NCI-H2196 (cell line): ENCODE measurements at regions not wholly inside any gene's neighbourhood (a gene's known extent, or its start where the extent isn't known, plus 50 kb on each side); places are given as distances from the start of the nearest gene placed in this dataset.
"Not testable (repeated sequence)": the region's sequence is repeated elsewhere in the genome, so short reads cannot be mapped to it uniquely, and the experiment has no call there.

ENCODE experiments used
- DNase-seq: peaks from one replicate; lab custom pipeline; 2025; ENCODE audit not compliant: unreplicated experiment; lab: John Stamatoyannopoulos, UW

- no peak for DNase-seq
Observed at GRCh38 chr13:22776394-22777186, 404.2 kb upstream of the SGCG start.

GRCh38 chr13:22777207-22777606 lies 403.6 kb upstream of the SGCG start:
- no peak for DNase-seq

- DNase-seq: no peak
Observed at GRCh38 chr13:22789027-22789593, 391.7 kb upstream of the SGCG start.

GRCh38 chr13:22789916-22790315 lies 390.9 kb upstream of the SGCG start:
- DNase-seq: no peak

GRCh38 chr13:22793598-22794134 lies 387.1 kb upstream of the SGCG start:
- no peak for DNase-seq

GRCh38 chr13:22800526-22801401 lies 380.0 kb upstream of the SGCG start:
- no peak for DNase-seq

GRCh38 chr13:22801402-22802003 lies 379.3 kb upstream of the SGCG start:
- DNase-seq: peak; percentile 1

- no peak for DNase-seq
Observed at GRCh38 chr13:22812793-22813192, 368.0 kb upstream of the SGCG start.

- not testable (repeated sequence) for DNase-seq
Observed at GRCh38 chr13:22813531-22814377, 367.0 kb upstream of the SGCG start.

- DNase-seq: not testable (repeated sequence)
Observed at GRCh38 chr13:22814433-22814832, 366.3 kb upstream of the SGCG start.

- no peak for DNase-seq
Observed at GRCh38 chr13:22821589-22821988, 359.2 kb upstream of the SGCG start.

- DNase-seq: no peak
Observed at GRCh38 chr13:22825186-22825585, 355.6 kb upstream of the SGCG start.

GRCh38 chr13:22828081-22828480 lies 352.7 kb upstream of the SGCG start:
- no peak for DNase-seq

- DNase-seq: no peak
Observed at GRCh38 chr13:22836475-22836874, 344.3 kb upstream of the SGCG start.

GRCh38 chr13:22837980-22838647 lies 342.7 kb upstream of the SGCG start:
- DNase-seq: no peak

- no peak for DNase-seq
Observed at GRCh38 chr13:22839603-22840530, 340.9 kb upstream of the SGCG start.

GRCh38 chr13:22846551-22846950 lies 334.2 kb upstream of the SGCG start:
- DNase-seq: no peak

- no peak for DNase-seq
Observed at GRCh38 chr13:22848539-22849052, 332.2 kb upstream of the SGCG start.
